GM19463 (cell line): ENCODE measurements at regions not wholly inside any gene's neighbourhood (a gene's known extent, or its start where the extent isn't known, plus 50 kb on each side); places are given as distances from the start of the nearest gene placed in this dataset.

Source experiments
- ATAC-seq: cut with Tn5 transposase; IDR thresholded peaks from one replicate; pipeline ENCODE4 v1.9.1; 2021; ENCODE audit warnings: mild to moderate bottlenecking, moderate library complexity; ENCODE audit not compliant: unreplicated experiment

DNA sequence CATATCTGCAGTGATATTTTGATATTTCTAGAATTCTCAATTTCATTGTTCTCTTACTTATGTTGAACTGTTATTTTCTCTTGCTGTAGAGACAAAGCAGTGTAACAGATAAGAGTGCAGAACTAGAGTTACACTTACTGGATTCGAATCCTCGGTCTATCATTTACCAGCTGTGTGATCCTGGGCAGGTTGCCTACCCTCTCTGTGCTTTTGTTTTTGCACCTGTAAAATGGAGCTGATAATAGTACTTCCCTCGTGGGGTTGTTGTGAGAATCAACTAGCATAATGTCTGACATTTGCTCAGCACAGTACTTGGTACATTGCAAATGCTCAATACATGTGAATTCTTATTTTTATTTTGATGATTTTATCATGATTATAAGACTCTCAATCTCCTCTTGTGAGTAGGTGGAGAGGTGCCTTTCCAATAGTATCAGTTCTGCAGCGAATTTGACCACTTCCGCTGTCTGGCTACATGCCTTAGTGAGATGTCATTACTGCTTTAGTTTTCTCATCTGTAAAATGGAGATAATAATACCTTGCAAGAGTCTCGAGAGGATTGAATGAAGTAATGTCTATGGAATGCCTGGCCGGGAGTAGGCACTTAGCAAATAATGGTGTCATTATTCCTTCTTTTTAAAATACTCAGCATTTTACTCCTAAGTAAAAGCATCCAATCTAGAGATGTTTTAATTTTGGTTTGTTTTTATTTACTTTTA lies 312.2 kb upstream of the MAF start:
- no peak for ATAC-seq

- no peak for ATAC-seq
Measured at GRCh38 chr16:79911660-79912059, 311.1 kb upstream of the MAF start.

- no peak for ATAC-seq
Measured at GRCh38 chr16:79909571-79909970, 309.0 kb upstream of the MAF start.

GRCh38 chr16:79903471-79903870 lies 302.9 kb upstream of the MAF start:
- no peak for ATAC-seq

DNA sequence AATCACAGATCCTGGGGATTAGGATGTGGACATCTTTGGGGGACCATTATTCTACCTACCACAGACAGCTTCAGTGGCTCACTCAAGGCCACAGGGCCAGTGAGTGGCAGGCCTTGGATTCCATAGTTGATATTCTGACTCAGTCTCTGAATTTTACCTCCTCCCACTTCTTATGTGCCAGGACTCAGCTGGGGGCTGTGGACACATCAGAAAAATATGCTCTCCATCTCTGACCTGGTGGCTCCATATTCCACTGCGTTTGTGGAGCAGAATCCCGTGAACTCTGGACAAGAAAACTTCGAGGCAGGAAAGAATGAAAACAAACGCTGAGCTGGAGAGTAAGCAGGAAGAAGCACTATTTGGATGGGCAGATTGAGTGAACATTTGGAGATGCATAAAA lies 301.8 kb upstream of the MAF start:
- ATAC-seq: no peak

GRCh38 chr16:79901522-79901921 lies 301.0 kb upstream of the MAF start:
- ATAC-seq: no peak

DNA sequence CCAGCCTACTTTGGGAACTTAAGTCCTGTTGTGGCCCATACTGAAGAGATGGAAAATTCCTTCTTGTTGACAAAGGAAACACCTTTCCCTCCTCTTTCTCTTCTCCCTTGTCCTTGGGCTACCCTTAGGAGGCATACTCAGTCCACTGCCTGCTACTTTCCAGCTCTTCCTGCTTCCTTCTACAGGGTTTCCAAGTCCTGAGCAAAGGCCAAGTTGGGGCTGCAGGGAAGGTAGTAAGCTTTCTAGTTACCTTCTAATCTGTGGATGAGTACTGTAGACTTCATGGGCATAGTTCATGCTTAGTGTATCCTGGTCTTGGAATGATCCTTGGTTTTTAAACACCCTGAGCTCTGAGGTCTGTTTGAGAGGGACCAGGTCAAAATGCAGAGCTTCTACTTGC lies 299.2 kb upstream of the MAF start:
- no peak for ATAC-seq

GRCh38 chr16:79899316-79899715 lies 298.8 kb upstream of the MAF start:
- ATAC-seq: no peak

GRCh38 chr16:79898703-79899102 lies 298.2 kb upstream of the MAF start:
- ATAC-seq: no peak

DNA sequence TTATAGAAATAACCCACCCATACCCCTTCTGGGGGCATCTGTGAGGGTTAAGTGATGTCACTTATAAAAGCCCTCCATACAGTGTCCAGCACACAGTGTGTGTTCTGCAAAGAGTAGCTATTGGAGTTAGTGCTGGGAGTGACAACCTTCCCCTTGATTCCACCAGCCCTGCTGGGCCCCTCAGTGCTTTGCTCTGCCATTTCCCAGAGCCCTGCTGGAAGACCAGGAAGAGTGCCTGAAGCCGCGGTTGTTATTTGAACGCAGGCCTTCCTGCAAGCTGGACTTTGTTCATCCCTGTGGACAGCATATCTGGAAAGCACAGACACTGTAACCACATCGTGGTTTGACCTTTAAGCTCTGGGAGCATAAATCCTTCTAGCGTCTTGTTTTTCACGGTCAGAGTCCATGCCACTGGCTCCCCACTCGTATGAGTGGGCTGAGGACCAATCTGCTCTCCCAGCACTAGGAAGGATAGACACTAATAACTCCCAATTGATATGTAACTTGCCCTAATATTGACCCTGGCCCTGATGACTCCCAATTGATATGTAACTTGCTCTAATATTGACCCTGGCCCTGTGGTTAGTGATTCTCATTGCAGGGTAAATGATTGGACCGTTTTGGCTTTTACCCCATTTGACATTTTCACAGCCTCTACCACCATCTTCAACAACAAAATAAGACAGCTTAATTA lies 297.1 kb upstream of the MAF start:
- no peak for ATAC-seq

DNA sequence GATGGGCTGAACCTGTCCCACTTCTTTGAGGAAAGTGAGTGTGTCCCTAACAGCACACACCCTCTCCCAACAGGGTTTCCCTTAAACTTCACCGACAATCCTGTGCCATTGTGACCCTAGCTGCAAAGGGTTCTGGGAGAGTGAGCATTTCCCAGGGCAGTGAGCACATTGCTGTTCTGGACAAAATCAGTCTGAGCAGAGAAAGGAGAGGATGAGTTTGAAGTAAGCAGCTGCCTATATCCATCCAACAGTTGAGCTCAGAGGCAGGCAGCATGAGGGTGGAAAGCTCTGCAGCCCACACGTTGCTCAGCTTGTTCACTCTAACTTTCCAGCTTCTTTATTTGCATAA lies 296.5 kb upstream of the MAF start:
- ATAC-seq: no peak

- no peak for ATAC-seq
Measured at GRCh38 chr16:79895917-79896203, 295.3 kb upstream of the MAF start.

GRCh38 chr16:79895053-79895916 lies 294.7 kb upstream of the MAF start:
- ATAC-seq: no peak

- no peak for ATAC-seq
Measured at GRCh38 chr16:79893445-79893844, 292.9 kb upstream of the MAF start.

GRCh38 chr16:79892278-79892677 lies 291.7 kb upstream of the MAF start:
- no peak for ATAC-seq

- no peak for ATAC-seq
Measured at GRCh38 chr16:79891458-79891857, 290.9 kb upstream of the MAF start.

DNA sequence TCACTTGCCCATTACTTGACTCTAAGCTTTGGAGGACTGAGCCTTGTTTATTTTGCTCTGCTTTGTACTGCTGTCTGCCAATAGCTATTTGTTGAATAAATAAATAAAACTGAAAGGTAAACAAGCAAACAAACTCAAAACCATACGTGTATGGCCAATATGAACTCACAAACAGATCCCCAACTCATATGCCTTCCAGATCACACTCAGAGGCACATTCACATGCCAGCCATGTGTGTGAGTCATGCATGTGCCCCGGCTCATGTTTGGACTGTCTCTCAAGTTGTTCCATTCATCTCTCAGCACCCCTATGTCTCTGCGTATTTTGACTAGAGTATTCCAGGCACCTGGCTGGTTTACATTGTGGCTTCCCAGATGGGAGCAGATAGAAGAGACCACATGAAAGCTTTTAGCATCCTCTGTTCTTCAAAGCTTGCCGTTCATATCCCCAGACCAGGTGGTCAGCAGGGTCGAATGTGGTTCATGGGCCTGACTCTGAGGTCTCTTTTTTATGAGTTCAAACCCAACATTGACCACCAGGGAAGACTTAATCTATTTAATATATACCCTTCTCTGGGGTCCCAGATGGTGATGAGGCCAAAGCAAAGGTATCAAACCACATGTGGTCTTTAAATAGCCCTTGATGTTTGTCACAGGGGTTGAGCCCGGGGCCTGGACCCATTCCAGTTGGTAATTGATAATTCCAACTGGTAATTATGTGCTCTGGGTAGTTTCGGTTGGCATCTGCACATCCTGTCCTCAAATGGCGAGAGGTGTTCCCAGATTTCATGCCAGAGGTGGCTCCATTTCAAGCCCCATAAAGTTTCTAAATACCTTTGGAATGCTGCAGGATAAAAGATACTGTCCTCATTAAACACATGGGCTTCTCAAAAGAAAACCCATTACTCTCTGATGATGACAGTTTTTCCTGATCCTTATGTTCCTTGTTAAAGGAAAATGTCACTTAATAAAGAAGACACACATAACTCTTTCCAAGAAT lies 287.3 kb upstream of the MAF start:
- no peak for ATAC-seq

DNA sequence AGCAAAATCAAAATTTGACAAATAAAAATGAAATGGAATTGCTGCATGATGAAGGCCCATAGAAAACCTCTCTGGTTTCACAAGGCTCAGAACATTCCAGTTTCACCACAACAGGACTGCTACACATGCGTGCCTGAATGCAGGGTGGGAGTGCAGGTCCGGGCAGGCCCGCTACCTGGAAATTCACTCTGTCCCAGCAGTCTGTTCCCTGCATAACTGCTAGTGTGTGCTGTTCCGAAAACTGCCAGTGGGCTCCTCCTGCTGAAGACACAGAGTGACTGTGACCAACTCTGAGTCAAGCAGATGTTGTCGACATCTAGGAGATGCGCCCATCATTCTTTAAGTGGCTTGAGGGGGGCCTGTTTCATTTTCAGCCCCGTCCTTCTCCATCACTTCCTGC lies 284.8 kb upstream of the MAF start:
- no peak for ATAC-seq

DNA sequence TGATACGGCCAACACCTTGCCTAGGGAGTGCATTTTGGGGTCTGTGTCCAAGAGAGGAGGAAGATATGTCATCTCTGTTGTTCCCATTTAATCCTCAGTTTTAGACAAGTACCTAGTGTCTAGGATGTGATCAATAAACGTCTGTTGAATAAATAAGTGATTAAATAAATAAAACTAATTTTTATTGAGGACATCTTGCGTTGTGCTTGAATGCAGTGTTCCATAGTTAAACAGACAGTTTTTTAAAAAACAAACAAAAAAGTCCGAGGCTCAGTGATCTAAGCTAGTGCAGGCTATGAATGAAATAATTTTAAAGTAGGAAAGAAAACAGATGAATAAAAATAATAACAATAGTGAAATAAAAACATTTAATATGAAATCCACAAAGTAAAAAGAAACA lies 283.0 kb upstream of the MAF start:
- ATAC-seq: no peak

GRCh38 chr16:79882340-79883005 lies 281.9 kb upstream of the MAF start:
- ATAC-seq: no peak
